ENCODE measurements at regions not wholly inside any gene's neighbourhood (a gene's known extent, or its start where the extent isn't known, plus 50 kb on each side); places are given as distances from the start of the nearest gene placed in this dataset.

- Histone ChIP-seq H3K9me3 (replicated peaks; ENCODE audit: control insufficient read depth, insufficient read depth, low read depth, low read length) (peaks cover 3% of the 10 kb centered on the region), H3K27me3 (ENCODE audit: control insufficient read depth in 2 of 2, insufficient read depth in 2 of 2, low read length in 2 of 2) (no peaks in the 10 kb centered on the region), H3K4me2 (ENCODE audit: insufficient read depth, low read length) (peak overlapping the region; percentile 60; the same call in 1 of the 2 replicates), H3K79me2 (ENCODE audit: control insufficient read depth, insufficient read depth, low read length) (no peaks in the 10 kb centered on the region), H3K4me3 (no peak overlapping the region), H3K27ac (ENCODE audit: extremely low read depth, low read depth, low read length) (peak overlapping the region; percentile 60; the same call in 2 of the 3 replicates), H3K9ac (ENCODE audit: insufficient read depth in 1 of 2, low read depth in 2 of 2, low read length in 2 of 2) (0 out of 4 replicates have a peak overlapping the region, but pooled peaks of 1 of the 2 experiments have one; percentile 37), H4K20me1 (replicated peaks; ENCODE audit: control insufficient read depth, insufficient read depth, low read length) (no peaks in the 10 kb centered on the region), H3K4me1 (replicated peaks in 1 of 2; ENCODE audit: control insufficient read depth in 2 of 2, insufficient read depth in 2 of 2, low read length in 2 of 2) (peaks cover 0 to 32% of the 10 kb centered on the region in 2 experiments), H3K9me1 (ENCODE audit: control insufficient read depth, insufficient read depth, low read length) (no peaks in the 10 kb centered on the region), H2AFZ (ENCODE audit: low read depth, low read length) (peak overlapping the region; percentile 71), H3K36me3 (ENCODE audit: control insufficient read depth, insufficient read depth, low read length) (no peaks in the 10 kb centered on the region)
- intact Hi-C loops (cut with micrococcal nuclease) (no loop called here), in situ Hi-C loops (cut with MboI) (no loop called here)
- BruUV-seq (replicated peaks), result no TSS peak
- no peak for ATAC-seq
- ChIA-PET CTCF (ENCODE audit: low intra/inter-chr PET ratio) (no interaction called here), POLR2A (interaction anchor here (1.2 kb wide), 1 partner anchor 9 kb away, joined by 3 read pairs; no protein-coding TSS in a partner anchor)
- 72% methylated on average over 3 of the region's 3 CpGs for WGBS (ENCODE audit: insufficient coverage, low coverage, missing lambda C conversion rate)
- TF ChIP-seq TRIM24 (IDR thresholded peaks at IDR 0.05), result 0 out of 4 replicates have a peak, but pooled peaks of 1 of the 2 experiments have one; percentile 1
- no peak for TF ChIP-seq JUNB (CRISPR knock-in tag; conservative IDR thresholded peaks at IDR 0.05)
- no peak for FAIRE-seq
- no peak for DNase-seq (ENCODE audit: extremely low read depth in 1 of 4, low spot score in 3 of 4)
These were observed 126.7 kb upstream of the SSTR4 start for GRCh38 chr20:22908437-22908836.

DNA sequence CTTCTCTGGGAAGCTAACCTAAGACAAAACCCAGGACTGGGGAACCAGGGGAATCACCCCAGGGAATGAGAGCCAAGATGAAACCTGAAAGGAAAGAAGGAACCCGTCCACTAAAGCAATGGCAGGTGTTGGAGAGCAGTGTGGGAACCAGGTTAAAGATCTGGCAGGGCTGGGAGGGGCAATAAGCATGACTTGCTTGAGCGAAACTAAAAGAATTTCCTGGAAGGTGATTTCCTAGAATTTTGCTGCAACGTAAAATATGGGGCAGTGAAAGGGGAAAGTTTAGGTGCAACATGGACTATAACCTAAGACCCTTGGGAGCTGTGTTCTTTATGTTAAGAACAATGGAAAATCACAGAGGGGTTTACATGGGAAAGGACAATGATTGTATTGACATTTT, 126.2 kb upstream of the SSTR4 start:
- H3K4me1 ChIP-seq (replicated peaks in 1 of 2; ENCODE audit: control insufficient read depth in 2 of 2, insufficient read depth in 2 of 2, low read length in 2 of 2), result peaks cover 0 to 32% of the 10 kb centered on the region in 2 experiments
- 0% methylated on average over 2 of the region's 3 CpGs for WGBS (ENCODE audit: insufficient coverage, low coverage, missing lambda C conversion rate)
- TF ChIP-seq LEF1 (IDR thresholded peaks at IDR 0.05) (0 out of 2 replicates have a peak, but pooled peaks have one; percentile 13), MYC (IDR thresholded peaks at IDR 0.05; ENCODE audit: low read depth, low read length) (0 out of 2 replicates have a peak, but pooled peaks have one; percentile 33), MYC (CRISPR knock-in tag; IDR thresholded peaks at IDR 0.05; ENCODE audit: borderline replicate concordance, low read depth) (no peak), NR2C2 (CRISPR knock-in tag; IDR thresholded peaks at IDR 0.05) (no peak), NR2C2 (tag; IDR thresholded peaks at IDR 0.05) (0 out of 2 replicates have a peak, but pooled peaks have one; percentile 44), NFE2 (IDR thresholded peaks at IDR 0.05; ENCODE audit: low read depth) (0 out of 2 replicates have a peak, but pooled peaks have one; percentile 23), ZNF395 (CRISPR knock-in tag; IDR thresholded peaks at IDR 0.05) (0 out of 2 replicates have a peak, but pooled peaks have one; percentile 22), ZKSCAN3 (CRISPR knock-in tag; IDR thresholded peaks at IDR 0.05) (no peak), SETDB1 (IDR thresholded peaks at IDR 0.05; ENCODE audit: low read length) (no peak)
- TF ChIP-seq, protein P1, sequence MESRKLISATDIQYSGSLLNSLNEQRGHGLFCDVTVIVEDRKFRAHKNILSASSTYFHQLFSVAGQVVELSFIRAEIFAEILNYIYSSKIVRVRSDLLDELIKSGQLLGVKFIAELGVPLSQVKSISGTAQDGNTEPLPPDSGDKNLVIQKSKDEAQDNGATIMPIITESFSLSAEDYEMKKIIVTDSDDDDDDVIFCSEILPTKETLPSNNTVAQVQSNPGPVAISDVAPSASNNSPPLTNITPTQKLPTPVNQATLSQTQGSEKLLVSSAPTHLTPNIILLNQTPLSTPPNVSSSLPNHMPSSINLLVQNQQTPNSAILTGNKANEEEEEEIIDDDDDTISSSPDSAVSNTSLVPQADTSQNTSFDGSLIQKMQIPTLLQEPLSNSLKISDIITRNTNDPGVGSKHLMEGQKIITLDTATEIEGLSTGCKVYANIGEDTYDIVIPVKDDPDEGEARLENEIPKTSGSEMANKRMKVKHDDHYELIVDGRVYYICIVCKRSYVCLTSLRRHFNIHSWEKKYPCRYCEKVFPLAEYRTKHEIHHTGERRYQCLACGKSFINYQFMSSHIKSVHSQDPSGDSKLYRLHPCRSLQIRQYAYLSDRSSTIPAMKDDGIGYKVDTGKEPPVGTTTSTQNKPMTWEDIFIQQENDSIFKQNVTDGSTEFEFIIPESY (CRISPR knock-in tag; IDR thresholded peaks at IDR 0.05), result no peak

More for the DNA sequence above, 126.2 kb upstream of the SSTR4 start:
- no peak overlapping the region for H3K4me3 ChIP-seq
- H3K79me2 ChIP-seq (ENCODE audit: control insufficient read depth, insufficient read depth, low read length), result no peaks in the 10 kb centered on the region
- H3K27ac ChIP-seq (ENCODE audit: extremely low read depth, low read depth, low read length), result peak overlapping the region; percentile 60
- H3K36me3 ChIP-seq (ENCODE audit: control insufficient read depth, insufficient read depth, low read length), result no peaks in the 10 kb centered on the region
- ATAC-seq, result peak; percentile 72
- peak overlapping the region; percentile 60 for H3K4me2 ChIP-seq (ENCODE audit: insufficient read depth, low read length)
- peaks cover 3% of the 10 kb centered on the region for H3K9me3 ChIP-seq (replicated peaks; ENCODE audit: control insufficient read depth, insufficient read depth, low read depth, low read length)
- BruUV-seq (replicated peaks), result no TSS peak
- in situ Hi-C loops (cut with MboI), result no loop called here
- no peaks in the 10 kb centered on the region for H4K20me1 ChIP-seq (replicated peaks; ENCODE audit: control insufficient read depth, insufficient read depth, low read length)
- peak; percentile 90 for FAIRE-seq
- POLR2A ChIA-PET, result interaction anchor here (1.2 kb wide), 1 partner anchor 9 kb away, joined by 3 read pairs; no protein-coding TSS in a partner anchor
- peak overlapping the region; percentile 71 for H2AFZ ChIP-seq (ENCODE audit: low read depth, low read length)
- intact Hi-C loops (cut with micrococcal nuclease), result no loop called here
- DNase-seq (ENCODE audit: extremely low read depth in 1 of 4, low spot score in 3 of 4), result peak; percentile 37 to 78 (median 50)
- no peaks in the 10 kb centered on the region for H3K9me1 ChIP-seq (ENCODE audit: control insufficient read depth, insufficient read depth, low read length)
- H3K27me3 ChIP-seq (ENCODE audit: control insufficient read depth in 2 of 2, insufficient read depth in 2 of 2, low read length in 2 of 2), result no peaks in the 10 kb centered on the region
- peak overlapping the region in 1 of 2 experiments; percentile 37; a peak in 1 of 4 replicates for H3K9ac ChIP-seq (ENCODE audit: insufficient read depth in 1 of 2, low read depth in 2 of 2, low read length in 2 of 2)
- CTCF ChIA-PET (ENCODE audit: low intra/inter-chr PET ratio), result no interaction called here

All from K562 (cell line).